ENCODE measurements at regions not wholly inside any gene's neighbourhood (a gene's known extent, or its start where the extent isn't known, plus 50 kb on each side); places are given as distances from the start of the nearest gene placed in this dataset.

DNA sequence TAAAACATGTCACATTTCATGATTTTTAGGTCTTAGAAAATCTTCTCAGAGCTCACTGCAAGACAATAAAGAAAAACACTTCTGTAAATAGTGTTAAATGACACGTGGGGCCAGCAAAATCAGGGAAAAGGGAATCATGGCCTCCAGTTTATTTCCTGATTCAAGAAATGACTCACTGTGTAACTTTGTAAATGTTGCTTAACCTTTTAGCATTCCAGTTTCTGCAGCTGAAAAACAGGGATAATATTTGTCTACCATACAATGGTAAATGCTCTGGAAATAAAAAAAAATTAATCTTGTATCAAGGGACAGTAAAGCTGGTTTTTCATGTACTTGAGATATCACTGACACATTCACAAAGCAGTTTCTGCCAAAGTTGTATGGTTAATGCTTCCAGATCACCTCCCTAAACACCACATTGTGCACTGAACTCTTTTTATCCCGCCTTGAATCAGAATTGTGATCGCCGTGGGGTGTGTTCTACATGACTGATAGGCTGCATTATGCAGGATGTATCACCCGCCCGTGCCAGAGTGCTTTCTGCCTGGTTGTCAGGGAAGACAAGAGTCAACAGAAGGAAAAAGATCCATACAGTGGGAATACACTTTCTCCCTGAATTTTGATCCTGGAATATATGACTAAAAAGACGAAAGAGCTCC, 238.8 kb downstream of the IKZF2 start:
- Histone ChIP-seq H3K56ac (ENCODE audit: insufficient read length, low read depth, low read length) (no peak overlapping the region), H3K9ac (ENCODE audit: extremely low read depth, insufficient read length, low read length) (no peak overlapping the region), H3K9me3 (ENCODE audit: control insufficient read depth, low read depth, low read length) (no peaks in the 10 kb centered on the region), H3K27ac (ENCODE audit: insufficient read length, low read depth, low read length) (no peak overlapping the region), H3K4ac (ENCODE audit: low read depth, low read length) (no peak overlapping the region), H2BK120ac (ENCODE audit: low read depth, low read length, poor library complexity, severe bottlenecking) (no peak overlapping the region), H4K5ac (ENCODE audit: insufficient read length, low read depth, low read length) (no peak overlapping the region), H3K14ac (ENCODE audit: insufficient read depth, low read length) (no peak overlapping the region), H2BK15ac (ENCODE audit: low read depth, low read length) (no peak overlapping the region), H3K23me2 (ENCODE audit: insufficient read length, low read depth, low read length, poor library complexity, severe bottlenecking) (no peaks in the 10 kb centered on the region), H2BK20ac (ENCODE audit: low read depth, low read length, poor library complexity, severe bottlenecking) (no peak overlapping the region), H4K20me1 (ENCODE audit: control insufficient read depth, insufficient read depth, insufficient read length) (no peaks in the 10 kb centered on the region), H3K4me2 (ENCODE audit: insufficient read depth, insufficient read length, low read length) (no peak overlapping the region), H2BK12ac (ENCODE audit: insufficient read length, low read depth, low read length) (no peak overlapping the region), H3K18ac (ENCODE audit: insufficient read length, low read depth, low read length) (no peak overlapping the region), H3K79me1 (ENCODE audit: insufficient read depth, low read depth, low read length, poor library complexity, severe bottlenecking) (no peaks in the 10 kb centered on the region), H3T11ph (ENCODE audit: low read length) (no peak overlapping the region), H2AFZ (ENCODE audit: low read length) (no peak overlapping the region), H4K91ac (ENCODE audit: insufficient read length, low read depth, low read length) (no peak overlapping the region), H3K79me2 (ENCODE audit: insufficient read depth, low read length) (no peaks in the 10 kb centered on the region), H3K27me3 (ENCODE audit: insufficient read depth, low read length) (no peaks in the 10 kb centered on the region), H2BK5ac (ENCODE audit: insufficient read length, low read length) (no peak overlapping the region), H3K4me1 (ENCODE audit: insufficient read depth, low read length) (no peaks in the 10 kb centered on the region), H3K23ac (ENCODE audit: insufficient read length, low read depth, low read length) (no peak overlapping the region), H4K8ac (replicated peaks; ENCODE audit: insufficient read length, low read depth, low read length) (no peak overlapping the region), H2AK5ac (ENCODE audit: insufficient read length, low read length) (no peak overlapping the region)
- WGBS (ENCODE audit: extremely low coverage, insufficient read length, low lambda C conversion rate): no CpG with 5 or more reads among the region's 7 CpGs
- Mint-ChIP-seq H3K9me3 (peaks cover 0 to 2% of the 10 kb centered on the region in 2 experiments; a peak in 1 of 5 replicates), H3K4me3 (no peak overlapping the region), H3K27me3 (ENCODE audit: low read depth) (no peaks in the 10 kb centered on the region), H3K27ac (no peak overlapping the region), H3K36me3 (ENCODE audit: insufficient read depth in 1 of 3, low read depth in 3 of 3) (no peaks in the 10 kb centered on the region), H3K4me1 (peaks cover 11 to 13% of the 10 kb centered on the region in 2 experiments)
- TF ChIP-seq, protein P1, sequence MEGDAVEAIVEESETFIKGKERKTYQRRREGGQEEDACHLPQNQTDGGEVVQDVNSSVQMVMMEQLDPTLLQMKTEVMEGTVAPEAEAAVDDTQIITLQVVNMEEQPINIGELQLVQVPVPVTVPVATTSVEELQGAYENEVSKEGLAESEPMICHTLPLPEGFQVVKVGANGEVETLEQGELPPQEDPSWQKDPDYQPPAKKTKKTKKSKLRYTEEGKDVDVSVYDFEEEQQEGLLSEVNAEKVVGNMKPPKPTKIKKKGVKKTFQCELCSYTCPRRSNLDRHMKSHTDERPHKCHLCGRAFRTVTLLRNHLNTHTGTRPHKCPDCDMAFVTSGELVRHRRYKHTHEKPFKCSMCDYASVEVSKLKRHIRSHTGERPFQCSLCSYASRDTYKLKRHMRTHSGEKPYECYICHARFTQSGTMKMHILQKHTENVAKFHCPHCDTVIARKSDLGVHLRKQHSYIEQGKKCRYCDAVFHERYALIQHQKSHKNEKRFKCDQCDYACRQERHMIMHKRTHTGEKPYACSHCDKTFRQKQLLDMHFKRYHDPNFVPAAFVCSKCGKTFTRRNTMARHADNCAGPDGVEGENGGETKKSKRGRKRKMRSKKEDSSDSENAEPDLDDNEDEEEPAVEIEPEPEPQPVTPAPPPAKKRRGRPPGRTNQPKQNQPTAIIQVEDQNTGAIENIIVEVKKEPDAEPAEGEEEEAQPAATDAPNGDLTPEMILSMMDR (conservative IDR thresholded peaks at IDR 0.05): no peak
- no peak for DNase-seq
